NCI-H1105 treated with DMSO at 0.1 percent for 48 hours (cell line): ENCODE measurements at regions not wholly inside any gene's neighbourhood (a gene's known extent, or its start where the extent isn't known, plus 50 kb on each side); places are given as distances from the start of the nearest gene placed in this dataset.

Source experiments
- DNase-seq: peaks from one replicate; lab custom pipeline; 2025; lab: John Stamatoyannopoulos, UW

DNA sequence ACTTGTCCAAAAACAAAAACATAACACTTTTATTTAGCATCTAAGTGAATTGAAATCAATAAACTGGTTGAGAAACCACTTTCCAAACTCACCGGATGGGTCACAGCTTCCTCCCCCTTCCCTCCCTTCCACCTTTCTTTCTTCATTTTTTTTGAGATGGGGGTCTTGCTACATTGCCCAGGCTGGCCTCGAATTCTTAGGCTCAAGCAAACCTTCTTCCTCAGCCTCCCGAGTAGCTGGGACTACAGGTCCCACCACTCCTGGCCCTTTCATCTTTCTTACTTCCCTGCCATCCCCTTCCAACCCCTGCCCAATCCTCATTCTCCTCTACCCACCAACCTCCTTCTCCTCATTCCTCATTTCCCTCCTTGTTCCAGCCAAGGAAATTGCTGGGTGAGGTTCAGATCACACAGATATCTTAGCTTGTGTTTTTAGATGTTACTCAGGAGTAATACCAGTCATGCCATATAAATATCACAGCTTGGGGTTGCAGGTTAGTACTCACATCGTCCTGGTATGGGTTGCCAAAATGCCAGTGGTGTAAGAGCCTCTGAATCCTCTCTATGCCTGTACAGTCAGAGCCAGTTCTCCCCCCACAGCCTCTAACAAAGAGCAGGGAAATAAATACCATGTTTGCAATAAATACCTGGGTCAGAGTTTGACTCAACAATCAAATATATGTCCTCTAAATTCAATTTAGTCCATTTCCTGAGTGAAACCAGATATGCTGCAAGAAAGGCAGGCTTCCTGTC, 132.7 kb upstream of the NDUFV2 start:
- no peak for DNase-seq

- DNase-seq: no peak
These were observed 131.7 kb upstream of the NDUFV2 start for GRCh38 chr18:8970843-8971242.

DNA sequence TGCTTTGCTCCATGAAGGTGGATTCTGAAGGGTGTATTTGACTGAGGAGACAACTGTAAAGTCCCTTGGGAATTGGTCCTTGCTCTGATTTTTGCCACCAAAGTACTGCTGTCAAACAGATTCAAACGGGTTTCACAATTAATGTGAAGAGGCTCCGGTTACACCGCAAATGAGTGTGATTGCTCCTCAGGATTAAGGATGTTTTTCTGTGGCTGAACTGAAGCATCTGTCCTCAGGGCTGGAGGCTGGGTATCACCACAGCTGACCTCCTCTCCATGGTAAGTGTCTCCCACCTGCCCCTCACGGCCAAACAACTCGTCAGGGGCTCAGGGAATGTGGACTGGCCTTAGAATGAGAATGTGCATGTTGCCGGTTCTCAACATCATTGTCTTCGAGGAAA, 130.4 kb upstream of the NDUFV2 start:
- no peak for DNase-seq

GRCh38 chr18:8974279-8974678, 128.2 kb upstream of the NDUFV2 start:
- DNase-seq: no peak

DNA sequence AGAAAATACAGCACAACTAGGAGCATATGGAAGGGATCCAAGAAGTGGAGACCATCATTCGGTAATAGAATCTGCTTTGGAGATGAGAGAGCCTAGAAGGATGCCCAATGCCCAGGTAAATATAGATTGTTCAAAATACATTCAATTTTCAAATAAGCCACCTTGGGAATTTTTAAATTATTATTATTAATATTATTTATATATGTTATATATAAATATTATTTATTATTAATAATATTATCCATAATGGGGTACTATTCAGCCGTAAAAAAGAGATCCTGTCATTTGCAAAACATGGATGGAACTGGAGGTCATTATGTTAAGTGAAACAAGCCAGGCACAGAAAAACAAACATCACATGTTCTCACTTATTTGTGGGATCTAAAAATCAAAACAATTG, 127.8 kb upstream of the NDUFV2 start:
- no peak for DNase-seq

DNA sequence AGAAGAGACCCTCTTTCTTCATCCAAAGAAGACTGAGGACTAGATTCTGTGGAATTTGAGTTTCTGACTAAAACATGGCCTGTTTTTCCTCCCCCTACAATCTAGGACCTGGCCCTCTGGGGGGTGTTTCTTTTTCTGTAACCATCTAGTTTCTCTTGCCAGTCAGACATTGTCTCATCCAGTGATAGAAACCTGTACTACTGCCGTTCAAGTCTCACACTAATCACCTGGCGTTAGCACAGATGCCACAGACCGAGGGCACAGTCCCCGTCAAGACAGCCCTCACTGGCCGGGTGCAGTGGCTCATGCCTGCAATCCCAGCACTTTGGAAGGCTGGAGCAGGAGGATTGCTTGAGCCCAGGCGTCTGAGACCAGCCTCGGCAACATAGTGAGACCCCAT, 126.9 kb upstream of the NDUFV2 start:
- DNase-seq: no peak

DNA sequence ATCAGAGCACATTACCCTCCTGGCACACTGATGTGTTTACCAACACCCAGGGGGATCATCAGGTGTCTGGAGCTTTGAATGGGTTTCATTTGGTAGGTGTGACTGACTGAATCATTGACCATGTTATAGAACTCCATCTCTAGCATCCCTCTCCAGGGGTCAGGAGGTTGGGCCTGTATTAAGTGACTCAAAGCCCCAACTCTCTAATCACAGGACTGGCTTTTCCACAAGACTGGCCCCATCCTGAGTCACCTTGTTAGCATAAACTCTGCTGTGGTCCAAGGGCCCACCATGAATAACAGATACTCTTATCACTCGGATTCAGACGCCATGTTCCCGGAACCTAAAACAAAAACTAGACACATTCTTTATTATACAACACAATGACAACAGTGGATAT, 125.9 kb upstream of the NDUFV2 start:
- DNase-seq: no peak

DNA sequence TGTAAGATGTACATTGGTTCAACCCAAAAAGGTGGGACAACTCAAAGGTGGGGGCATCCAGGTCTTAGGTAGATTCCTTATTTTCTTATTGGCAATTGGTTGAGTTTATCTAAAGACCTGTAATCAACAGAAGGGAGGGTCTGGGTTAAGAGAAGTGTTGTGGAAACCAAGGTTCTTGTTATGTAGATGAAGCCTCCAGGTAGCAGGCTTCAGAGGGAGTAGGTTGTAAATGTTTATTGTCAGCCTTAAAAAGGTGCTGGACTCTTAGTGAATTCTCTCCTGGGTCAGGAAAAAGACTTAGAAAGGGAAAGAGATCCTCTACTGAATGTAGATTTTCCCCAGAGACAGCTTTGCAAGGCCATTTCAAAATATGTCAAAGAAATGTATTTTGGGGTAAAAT, 125.3 kb upstream of the NDUFV2 start:
- DNase-seq: no peak

DNA sequence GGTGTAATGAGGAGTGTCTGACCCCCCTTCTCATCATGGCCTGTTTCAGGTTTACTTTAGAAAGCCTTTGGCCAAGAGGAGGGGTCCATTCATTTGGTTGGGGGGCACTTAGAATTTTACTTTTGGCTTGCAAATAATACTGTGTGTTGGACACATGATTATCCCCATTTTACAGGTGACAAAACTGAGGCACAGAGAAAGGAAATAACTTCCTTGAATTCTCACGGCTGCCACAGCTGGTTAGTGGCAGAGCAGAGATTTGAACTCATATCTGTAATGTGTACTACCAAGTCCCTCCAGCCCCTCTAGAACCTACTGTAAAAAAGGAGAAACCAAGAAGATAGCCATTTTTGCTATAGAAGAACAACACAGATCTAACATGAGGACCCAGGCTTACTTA, 124.8 kb upstream of the NDUFV2 start:
- no peak for DNase-seq

GRCh38 chr18:8978394-8978793, 124.1 kb upstream of the NDUFV2 start:
- no peak for DNase-seq

DNA sequence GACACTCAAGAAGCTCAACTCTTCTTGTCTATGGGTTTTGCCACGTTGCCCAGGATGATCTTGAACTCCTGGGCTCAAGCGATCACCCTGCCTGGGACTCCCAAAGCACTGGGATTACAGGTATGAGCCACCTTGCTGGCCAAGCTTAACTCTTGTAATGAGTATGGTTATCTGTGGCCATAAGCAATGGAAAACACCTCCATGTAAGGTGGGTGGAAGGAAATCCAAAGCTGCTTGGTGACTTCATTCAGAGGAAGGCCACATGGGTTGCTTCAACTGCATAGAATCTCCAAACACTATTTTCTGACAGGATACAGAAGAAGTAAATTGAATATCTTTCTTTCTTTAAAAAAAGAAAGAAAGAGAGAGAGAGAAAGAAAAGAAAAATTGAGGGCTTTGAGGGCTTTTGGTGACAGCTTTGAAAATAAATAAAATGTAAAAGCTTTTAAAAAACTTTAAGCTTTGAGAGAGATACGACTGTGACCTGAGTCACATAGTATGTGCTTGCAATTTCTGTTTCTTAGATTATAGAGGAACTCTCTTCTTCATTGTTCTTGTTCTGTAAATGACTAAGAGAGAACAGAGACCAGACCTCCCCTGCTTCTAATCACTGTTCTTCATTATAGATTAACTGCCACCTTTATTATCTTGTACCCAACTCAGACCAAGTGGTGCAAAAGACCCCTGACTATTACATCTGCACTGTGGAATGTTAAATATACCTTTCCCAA, 123.1 kb upstream of the NDUFV2 start:
- DNase-seq: no peak

- DNase-seq: no peak
These were observed 122.0 kb upstream of the NDUFV2 start for GRCh38 chr18:8980496-8980895.

GRCh38 chr18:8980918-8981317, 121.6 kb upstream of the NDUFV2 start:
- DNase-seq: no peak

DNA sequence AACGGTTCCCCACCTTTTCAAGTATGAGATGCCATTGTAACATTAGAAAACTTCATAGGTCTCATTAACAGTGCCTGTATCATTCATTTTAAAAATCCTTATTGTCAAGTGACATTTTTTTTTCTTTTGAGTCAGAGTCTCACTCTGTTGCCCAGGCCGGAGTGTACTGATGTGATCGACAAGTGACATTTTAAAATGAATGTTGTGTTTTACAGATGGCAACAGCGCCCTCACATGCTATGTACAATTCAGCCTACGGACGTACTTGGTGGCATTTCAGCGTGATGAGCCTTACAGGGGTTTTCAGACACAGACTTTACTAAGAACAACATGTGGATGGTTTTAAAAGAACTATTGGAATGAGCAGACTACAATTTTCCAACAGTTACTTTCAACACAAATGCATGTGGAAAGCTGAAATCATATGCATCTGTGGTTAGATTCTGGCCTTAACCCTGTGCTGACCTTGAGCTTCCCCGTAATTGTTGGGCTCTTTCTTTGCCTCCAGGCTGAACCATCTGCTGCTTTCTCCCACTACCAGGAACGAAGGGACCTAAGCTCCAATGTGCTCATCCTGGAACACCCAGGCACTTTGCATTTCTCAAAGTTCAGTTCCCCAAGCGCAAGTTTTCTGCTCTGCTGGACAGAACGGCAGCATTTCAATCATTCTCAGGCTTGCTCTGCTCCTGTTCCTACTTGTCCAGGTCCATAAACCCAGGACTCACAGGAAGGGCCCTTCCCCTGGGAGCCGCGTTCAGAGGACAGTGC, 119.9 kb upstream of the NDUFV2 start:
- DNase-seq: peak; percentile 5

DNA sequence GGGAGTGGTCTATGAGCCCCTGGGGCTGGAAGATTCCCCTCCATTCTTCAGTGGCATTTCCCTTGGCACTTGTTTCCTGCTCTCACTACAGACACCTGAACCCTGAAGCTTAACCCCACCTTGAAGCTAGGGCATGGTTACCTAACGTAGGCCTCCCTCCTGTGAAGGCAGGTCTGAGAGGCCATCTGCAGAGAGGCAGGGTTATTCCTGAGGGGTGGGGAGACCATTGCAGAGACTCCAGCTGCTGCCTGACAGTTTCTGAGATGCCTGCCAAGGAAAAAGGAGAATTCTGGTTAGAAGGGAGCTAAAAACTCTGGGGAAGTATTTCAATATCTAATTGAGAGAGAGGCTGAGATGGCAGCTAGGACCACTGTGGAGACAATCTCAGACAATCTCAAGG, 119.3 kb upstream of the NDUFV2 start:
- no peak for DNase-seq

GRCh38 chr18:8984131-8984721, 118.3 kb upstream of the NDUFV2 start:
- DNase-seq: no peak

DNA sequence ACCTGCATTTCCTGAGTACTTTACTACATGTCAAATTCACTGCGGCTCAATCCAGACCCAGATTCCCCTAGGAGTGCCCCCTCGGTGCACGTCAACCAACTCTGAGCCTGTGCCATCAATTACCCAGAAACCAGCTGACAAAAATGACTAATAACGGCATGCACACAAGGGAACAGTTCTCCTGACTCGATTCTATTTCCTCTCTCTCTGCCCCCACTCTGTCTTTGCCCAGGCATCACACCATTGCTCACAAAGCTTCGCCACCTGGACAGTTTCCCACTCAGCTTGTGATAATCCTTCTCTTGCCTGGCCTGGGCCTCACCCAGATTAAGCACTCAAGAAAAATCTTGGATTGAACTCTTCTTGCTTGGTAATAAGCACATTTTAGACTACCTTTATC, 115.3 kb upstream of the NDUFV2 start:
- DNase-seq: no peak

DNA sequence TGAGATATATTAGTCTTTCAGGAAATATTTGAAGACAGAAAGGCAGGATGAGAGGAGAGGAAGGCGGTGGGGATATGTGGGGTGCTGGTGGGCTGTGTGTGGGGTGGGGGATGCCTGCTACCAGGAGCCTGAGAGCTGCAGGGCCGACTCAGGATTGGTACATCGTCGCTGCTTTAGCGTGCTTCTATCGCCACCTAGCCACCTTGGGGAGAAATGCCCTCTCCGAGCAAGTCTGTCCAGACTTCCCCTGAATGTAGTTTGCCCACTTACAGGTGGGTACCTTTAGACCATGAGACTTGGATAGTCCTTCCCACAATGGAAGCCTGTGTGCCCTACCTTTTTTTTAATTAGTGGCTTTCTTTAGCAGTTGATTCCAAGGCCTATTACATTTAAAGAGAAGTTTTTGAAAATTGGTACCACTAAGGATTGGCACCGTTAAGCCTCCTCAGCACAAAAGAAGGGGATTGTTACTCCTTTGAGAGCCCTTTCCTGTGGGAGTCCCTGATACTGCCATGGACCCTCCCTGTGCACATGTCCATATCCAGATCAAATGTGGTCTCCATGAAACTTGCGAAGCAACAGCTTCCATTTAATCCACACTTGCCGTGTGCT, 114.1 kb upstream of the NDUFV2 start:
- DNase-seq: peak; percentile 43

- no peak for DNase-seq
These were observed 113.5 kb upstream of the NDUFV2 start for GRCh38 chr18:8989017-8989416.

DNA sequence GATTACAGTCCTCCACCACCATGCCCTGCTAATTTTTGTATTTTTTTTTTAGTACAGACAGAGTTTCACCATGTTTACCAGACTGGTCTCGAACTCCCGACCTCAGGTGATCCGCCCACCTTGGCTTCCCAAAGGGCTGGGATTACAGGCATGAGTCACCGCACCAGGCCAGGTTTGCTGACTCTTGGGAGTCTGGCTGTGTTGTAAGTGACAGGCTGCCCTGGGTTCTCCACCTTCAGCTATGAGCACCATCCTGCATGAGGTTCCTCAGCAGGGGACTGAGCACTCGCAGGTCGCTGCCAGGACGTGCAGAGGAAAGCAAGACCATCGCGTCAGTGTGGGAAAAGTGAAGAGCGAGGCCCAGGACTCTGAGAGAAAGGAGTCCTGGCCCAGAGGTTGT, 112.6 kb upstream of the NDUFV2 start:
- DNase-seq: no peak

- no peak for DNase-seq
These were observed 112.0 kb upstream of the NDUFV2 start for GRCh38 chr18:8990276-8991031.
